OCI-LY7 (cell line): ENCODE measurements at regions not wholly inside any gene's neighbourhood (a gene's known extent, or its start where the extent isn't known, plus 50 kb on each side); places are given as distances from the start of the nearest gene placed in this dataset.

ENCODE experiments used
- BruUV-seq: library from RNA; stranded (reverse); fragments of 400-500 nt; replicated peaks from 2 replicates; lab custom pipeline; 2021; lab: Mats Ljungman, UMichigan
- CTCF ChIA-PET: fragments of 300-600 bp; sonication (Branson Sonifier 250); formaldehyde crosslinking; loops from one replicate; lab custom pipeline; 2022; ENCODE audit warnings: antibody characterized with exemption; ENCODE audit not compliant: unreplicated experiment; lab: Charles Lee
- POLR2A ChIA-PET: fragments of 300-600 bp; sonication (Branson Sonifier 250); formaldehyde crosslinking; loops from one replicate; lab custom pipeline; 2022; ENCODE audit warnings: antibody characterized with exemption; lab: Charles Lee
- DNase-seq: peaks from one replicate; pipeline ENCODE4 v3.0.0-alpha.2; 2015; ENCODE audit warnings: low spot score
- H2AFZ ChIP-seq: fragments of 200-600 bp; sonication (generic), shearing (Covaris generic); 2 replicates; pipeline ENCODE4 v1.6.1; 2014; ENCODE audit warnings: mild to moderate bottlenecking, antibody characterized with exemption, low read length, moderate library complexity
- H3K27ac ChIP-seq: fragments of 200-600 bp; sonication (generic); 2 replicates; pipeline ENCODE4 v1.5.1; 2014; ENCODE audit warnings: mixed run types, low read depth, mild to moderate bottlenecking, moderate library complexity, low read length, inconsistent platforms; ENCODE audit not compliant: poor library complexity, severe bottlenecking
- H3K36me3 ChIP-seq: fragments of 200-600 bp; sonication (generic); 2 replicates; pipeline ENCODE4 v1.6.1; 2014; ENCODE audit warnings: mild to moderate bottlenecking, antibody characterized with exemption, low read length, moderate library complexity, mixed read lengths; ENCODE audit not compliant: insufficient read depth
- H3K4me1 ChIP-seq: fragments of 200-600 bp; sonication (generic); 2 replicates; pipeline ENCODE4 v1.5.1; 2014; ENCODE audit warnings: mild to moderate bottlenecking, low read length; ENCODE audit not compliant: insufficient read depth, poor library complexity, severe bottlenecking
- H3K4me2 ChIP-seq: fragments of 200-600 bp; sonication (generic); 2 replicates; pipeline ENCODE4 v1.6.1; 2014; ENCODE audit warnings: mild to moderate bottlenecking, low read length
- H3K4me3 ChIP-seq: fragments of 200-600 bp; sonication (generic); 2 replicates; pipeline ENCODE4 v1.5.1; 2014; ENCODE audit warnings: mild to moderate bottlenecking, low read depth, low read length; ENCODE audit not compliant: poor library complexity, severe bottlenecking
- H3K79me2 ChIP-seq: fragments of 200-600 bp; sonication (generic); 2 replicates; pipeline ENCODE4 v1.6.1; 2016; ENCODE audit warnings: low read depth, mild to moderate bottlenecking, low read length, moderate library complexity, mixed read lengths; ENCODE audit not compliant: insufficient read depth
- H3K9me2 ChIP-seq: fragments of 200-600 bp; sonication (generic); 2 replicates; pipeline ENCODE4 v1.6.1; 2016; ENCODE audit warnings: mild to moderate bottlenecking, low read length, mixed read lengths; ENCODE audit not compliant: insufficient read depth
- H3K9me3 ChIP-seq: fragments of 200-600 bp; sonication (generic); 2 replicates; pipeline ENCODE4 v1.6.1; 2014; ENCODE audit warnings: mild to moderate bottlenecking, mixed run types, low read length, mixed read lengths
- H4K20me1 ChIP-seq: fragments of 200-600 bp; sonication (generic); 2 replicates; pipeline ENCODE4 v1.6.1; 2014; ENCODE audit warnings: mild to moderate bottlenecking, antibody characterized with exemption, low read length, moderate library complexity, mixed read lengths; ENCODE audit not compliant: insufficient read depth
- EZH2phosphoT487 ChIP-seq: fragments of 200-600 bp; sonication (generic); IDR thresholded peaks from 2 replicates; pipeline ENCODE4 v1.6.1; 2018; ENCODE audit warnings: low read depth, borderline replicate concordance, mild to moderate bottlenecking, mixed run types, antibody characterized with exemption, low read length, moderate library complexity, mixed read lengths
- intact Hi-C: fragments of 100-400 bp; cut with micrococcal nuclease; formaldehyde crosslinking; loops from one replicate; pipeline ENCODE4 v1.10.0; 2022; ENCODE audit not compliant: unreplicated experiment
- TF ChIP-seq, protein P1 (sequence below): fragments of 200-600 bp; sonication (generic); conservative IDR thresholded peaks from 2 replicates; pipeline ENCODE4 v1.5.1; 2014; ENCODE audit warnings: mild to moderate bottlenecking, antibody characterized with exemption, low read length, moderate library complexity, mixed read lengths

DNA sequence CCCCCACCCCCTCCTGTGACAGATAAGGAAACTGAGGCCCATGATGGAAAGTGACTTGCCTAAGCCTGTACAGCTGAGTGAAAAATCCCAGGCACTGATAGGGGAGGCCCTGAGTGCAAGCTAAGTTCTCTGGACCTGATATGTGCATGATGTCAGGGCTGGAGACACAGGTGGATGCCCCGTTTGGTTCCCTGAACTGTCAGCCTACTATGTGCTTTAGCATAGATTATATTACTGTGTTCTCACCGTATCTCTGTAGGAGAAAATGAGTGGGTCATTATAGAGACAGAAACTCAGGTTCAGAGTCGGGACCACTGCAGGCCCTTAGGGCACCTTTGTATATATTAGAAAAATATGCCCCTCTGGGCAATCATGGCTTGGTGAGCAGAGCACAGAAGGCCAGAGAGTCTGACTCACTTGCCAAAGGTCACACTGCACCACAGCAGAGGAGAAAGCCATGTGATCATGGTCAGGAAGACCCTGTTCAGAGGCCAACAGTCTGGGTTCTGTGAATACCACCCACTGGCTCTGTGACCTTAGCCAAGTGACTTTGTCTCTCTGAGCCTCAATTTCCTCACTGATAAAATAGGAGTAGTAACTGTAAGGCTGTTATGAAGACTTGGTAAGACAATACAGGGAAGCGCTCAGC is 145.8 kb upstream of the WNT4 start:
- Histone ChIP-seq H3K4me2 (no peak overlapping the region), H3K4me1 (no peaks in the 10 kb centered on the region), H3K9me3 (no peaks in the 10 kb centered on the region), H3K79me2 (no peaks in the 10 kb centered on the region), H3K4me3 (no peak overlapping the region), H4K20me1 (no peaks in the 10 kb centered on the region), H3K9me2 (no peaks in the 10 kb centered on the region), H3K36me3 (no peaks in the 10 kb centered on the region), H2AFZ (no peak overlapping the region), H3K27ac (no peak overlapping the region)
- POLR2A ChIA-PET: no interaction called here
- CTCF ChIA-PET: no interaction called here
- no TSS peak for BruUV-seq
- no peak for DNase-seq
- TF ChIP-seq, protein P1, sequence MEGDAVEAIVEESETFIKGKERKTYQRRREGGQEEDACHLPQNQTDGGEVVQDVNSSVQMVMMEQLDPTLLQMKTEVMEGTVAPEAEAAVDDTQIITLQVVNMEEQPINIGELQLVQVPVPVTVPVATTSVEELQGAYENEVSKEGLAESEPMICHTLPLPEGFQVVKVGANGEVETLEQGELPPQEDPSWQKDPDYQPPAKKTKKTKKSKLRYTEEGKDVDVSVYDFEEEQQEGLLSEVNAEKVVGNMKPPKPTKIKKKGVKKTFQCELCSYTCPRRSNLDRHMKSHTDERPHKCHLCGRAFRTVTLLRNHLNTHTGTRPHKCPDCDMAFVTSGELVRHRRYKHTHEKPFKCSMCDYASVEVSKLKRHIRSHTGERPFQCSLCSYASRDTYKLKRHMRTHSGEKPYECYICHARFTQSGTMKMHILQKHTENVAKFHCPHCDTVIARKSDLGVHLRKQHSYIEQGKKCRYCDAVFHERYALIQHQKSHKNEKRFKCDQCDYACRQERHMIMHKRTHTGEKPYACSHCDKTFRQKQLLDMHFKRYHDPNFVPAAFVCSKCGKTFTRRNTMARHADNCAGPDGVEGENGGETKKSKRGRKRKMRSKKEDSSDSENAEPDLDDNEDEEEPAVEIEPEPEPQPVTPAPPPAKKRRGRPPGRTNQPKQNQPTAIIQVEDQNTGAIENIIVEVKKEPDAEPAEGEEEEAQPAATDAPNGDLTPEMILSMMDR: no peak
- no peak for TF ChIP-seq EZH2phosphoT487
- intact Hi-C loops: no loop called here

DNA sequence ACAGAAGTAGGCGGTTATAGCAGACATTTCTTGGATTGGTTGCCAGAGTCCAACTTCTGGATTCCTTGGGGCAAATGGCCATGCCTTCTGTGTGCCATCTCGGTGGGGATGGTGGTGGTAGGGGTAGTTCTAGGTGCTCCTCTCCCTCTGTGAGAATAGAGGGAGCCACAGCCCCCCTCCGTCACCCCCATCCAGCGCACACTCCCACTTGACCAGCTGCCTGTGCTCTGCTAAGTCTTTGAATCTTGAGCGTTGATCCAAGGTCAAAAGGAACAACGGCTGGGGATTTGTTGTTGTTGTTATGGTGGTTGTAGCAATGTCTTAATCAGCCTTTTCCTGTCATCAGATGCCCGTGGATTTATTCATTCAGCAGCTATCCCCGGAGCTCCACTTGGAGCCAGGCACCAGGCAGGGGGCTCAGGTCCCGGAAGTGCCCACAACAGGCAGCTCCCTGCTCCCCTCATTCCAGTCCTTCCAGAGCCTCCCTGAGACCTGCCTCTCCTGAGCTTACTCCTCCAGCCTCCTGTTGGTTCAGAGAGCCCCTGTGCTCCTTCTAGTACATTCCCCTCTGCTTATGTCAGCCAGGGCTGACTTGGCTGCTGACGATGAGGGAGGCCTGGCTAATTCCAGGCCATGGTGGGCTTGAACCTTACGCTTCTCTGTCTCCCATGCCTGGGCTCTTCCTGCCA is 146.6 kb upstream of the WNT4 start:
- Histone ChIP-seq H3K4me1 (no peaks in the 10 kb centered on the region), H2AFZ (no peak overlapping the region), H3K4me2 (no peak overlapping the region), H3K9me3 (no peaks in the 10 kb centered on the region), H3K4me3 (no peak overlapping the region), H3K79me2 (no peaks in the 10 kb centered on the region), H3K27ac (no peak overlapping the region), H3K9me2 (no peaks in the 10 kb centered on the region), H3K36me3 (no peaks in the 10 kb centered on the region), H4K20me1 (no peaks in the 10 kb centered on the region)
- ChIA-PET CTCF (no interaction called here), POLR2A (no interaction called here)
- intact Hi-C loops: no loop called here
- DNase-seq: no peak
- BruUV-seq: no TSS peak
- TF ChIP-seq, protein P1: no peak
- no peak for TF ChIP-seq EZH2phosphoT487

DNA sequence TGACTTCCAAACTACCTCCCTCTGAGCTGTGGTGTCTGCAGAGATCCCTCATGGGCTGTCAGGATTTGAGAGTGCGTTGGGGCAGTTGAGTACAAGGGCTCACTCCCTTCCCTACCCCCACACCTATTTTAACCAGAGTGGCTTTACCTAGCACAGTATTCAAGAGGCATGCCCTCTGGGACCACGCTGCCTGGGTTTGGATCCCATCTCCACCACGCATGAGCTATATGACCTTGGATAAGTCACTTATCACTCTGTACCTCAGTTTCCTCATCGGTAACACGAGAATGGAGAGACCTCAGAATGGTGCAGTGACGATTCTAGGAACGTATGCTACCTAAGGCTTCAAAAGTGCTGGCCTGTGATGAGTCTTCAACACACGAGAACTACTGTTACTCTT is 147.3 kb upstream of the WNT4 start:
- TF ChIP-seq, protein P1: no peak
- no peak for TF ChIP-seq EZH2phosphoT487
- Histone ChIP-seq H4K20me1 (no peaks in the 10 kb centered on the region), H3K27ac (no peak overlapping the region), H3K4me2 (no peak overlapping the region), H2AFZ (no peak overlapping the region), H3K9me2 (no peaks in the 10 kb centered on the region), H3K9me3 (no peaks in the 10 kb centered on the region), H3K4me3 (no peak overlapping the region), H3K79me2 (no peaks in the 10 kb centered on the region), H3K36me3 (no peaks in the 10 kb centered on the region), H3K4me1 (no peaks in the 10 kb centered on the region)
- ChIA-PET CTCF (no interaction called here), POLR2A (interaction anchor here (0.6 kb wide), 1 partner anchor 544 kb away, joined by 4 read pairs; no protein-coding TSS in a partner anchor)
- intact Hi-C loops: no loop called here
- no peak for DNase-seq
- no TSS peak for BruUV-seq
